ENCODE measurements at regions not wholly inside any gene's neighbourhood (a gene's known extent, or its start where the extent isn't known, plus 50 kb on each side); places are given as distances from the start of the nearest gene placed in this dataset.

DNA sequence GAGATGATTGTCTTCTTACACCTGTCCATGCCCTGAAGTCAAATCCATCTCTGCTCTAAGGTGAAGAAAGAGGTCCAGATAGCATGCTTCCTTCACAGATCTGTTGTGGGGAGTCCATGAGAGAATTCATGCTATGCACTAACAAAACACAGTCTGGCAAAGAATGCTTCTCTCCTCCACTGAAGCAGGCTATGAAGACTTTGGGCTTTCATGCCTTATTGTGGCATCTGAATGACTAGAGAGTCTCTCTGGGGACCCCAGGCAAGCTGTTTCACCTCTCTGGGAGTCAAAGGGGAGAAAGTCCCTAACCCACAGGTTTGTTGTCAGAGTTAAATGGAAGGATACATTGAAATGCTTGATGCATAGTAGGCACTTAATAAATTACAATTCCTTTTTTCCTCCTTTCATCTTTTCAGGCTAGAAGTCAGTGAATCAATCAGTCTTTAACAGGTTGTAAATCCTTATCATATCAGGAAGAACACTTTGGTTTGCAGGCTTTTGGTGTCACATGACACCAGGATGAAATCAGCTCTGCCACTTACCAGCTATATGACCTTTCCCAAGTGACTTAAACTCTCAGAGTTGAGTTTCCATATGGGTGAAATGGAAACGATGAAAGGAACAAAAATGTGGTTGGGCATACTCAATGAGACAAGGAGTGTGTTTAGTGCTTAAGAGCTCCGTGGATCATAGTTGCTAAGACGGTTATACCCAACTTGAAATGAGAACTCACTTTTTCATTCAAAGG is 200.1 kb upstream of the DAB1 start:
- H3K9ac ChIP-seq (ENCODE audit: low read depth in 1 of 2, low read length in 2 of 2), result no peak overlapping the region
- H3K27ac ChIP-seq (ENCODE audit: low read depth in 1 of 2, low read length in 2 of 2), result no peak overlapping the region
- WGBS, result 74% methylated on average over 3 of the region's 3 CpGs
- H3K27me3 ChIP-seq (ENCODE audit: control insufficient read depth in 4 of 4, insufficient read depth in 4 of 4, low read length in 3 of 4), result no peaks in the 10 kb centered on the region
- H3K36me3 ChIP-seq (ENCODE audit: control insufficient read depth in 4 of 4, insufficient read depth in 3 of 4, low read depth in 1 of 4, low read length in 3 of 4), result no peaks in the 10 kb centered on the region
- DNase-seq (ENCODE audit: low spot score), result no peak
- H3K9me3 ChIP-seq (ENCODE audit: control insufficient read depth in 4 of 4, low read length in 3 of 4), result no peaks in the 10 kb centered on the region
- TF ChIP-seq EGR1 (IDR thresholded peaks at IDR 0.05; ENCODE audit: low read depth in 2 of 2) (no peak), FOXA2 (IDR thresholded peaks at IDR 0.05) (no peak), GABPA (IDR thresholded peaks at IDR 0.05 in 1 of 2, conservative IDR thresholded peaks at IDR 0.05 in 1 of 2) (no peak), RXRA (IDR thresholded peaks at IDR 0.05) (no peak), RAD21 (IDR thresholded peaks at IDR 0.05) (no peak), HNF4G (IDR thresholded peaks at IDR 0.05) (no peak), JUND (IDR thresholded peaks at IDR 0.05) (no peak), YY1 (IDR thresholded peaks at IDR 0.05) (no peak), HNF4A (conservative IDR thresholded peaks at IDR 0.05) (no peak), NR2F2 (IDR thresholded peaks at IDR 0.05) (no peak), SP1 (IDR thresholded peaks at IDR 0.05) (no peak), TAF1 (conservative IDR thresholded peaks at IDR 0.05) (no peak), FOXA1 (IDR thresholded peaks at IDR 0.05) (no peak)
- TF ChIP-seq, protein P1, sequence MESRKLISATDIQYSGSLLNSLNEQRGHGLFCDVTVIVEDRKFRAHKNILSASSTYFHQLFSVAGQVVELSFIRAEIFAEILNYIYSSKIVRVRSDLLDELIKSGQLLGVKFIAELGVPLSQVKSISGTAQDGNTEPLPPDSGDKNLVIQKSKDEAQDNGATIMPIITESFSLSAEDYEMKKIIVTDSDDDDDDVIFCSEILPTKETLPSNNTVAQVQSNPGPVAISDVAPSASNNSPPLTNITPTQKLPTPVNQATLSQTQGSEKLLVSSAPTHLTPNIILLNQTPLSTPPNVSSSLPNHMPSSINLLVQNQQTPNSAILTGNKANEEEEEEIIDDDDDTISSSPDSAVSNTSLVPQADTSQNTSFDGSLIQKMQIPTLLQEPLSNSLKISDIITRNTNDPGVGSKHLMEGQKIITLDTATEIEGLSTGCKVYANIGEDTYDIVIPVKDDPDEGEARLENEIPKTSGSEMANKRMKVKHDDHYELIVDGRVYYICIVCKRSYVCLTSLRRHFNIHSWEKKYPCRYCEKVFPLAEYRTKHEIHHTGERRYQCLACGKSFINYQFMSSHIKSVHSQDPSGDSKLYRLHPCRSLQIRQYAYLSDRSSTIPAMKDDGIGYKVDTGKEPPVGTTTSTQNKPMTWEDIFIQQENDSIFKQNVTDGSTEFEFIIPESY (IDR thresholded peaks at IDR 0.05), result no peak
- TF ChIP-seq, protein P2, sequence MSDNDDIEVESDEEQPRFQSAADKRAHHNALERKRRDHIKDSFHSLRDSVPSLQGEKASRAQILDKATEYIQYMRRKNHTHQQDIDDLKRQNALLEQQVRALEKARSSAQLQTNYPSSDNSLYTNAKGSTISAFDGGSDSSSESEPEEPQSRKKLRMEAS (IDR thresholded peaks at IDR 0.05), result no peak
- TF ChIP-seq, protein P3, sequence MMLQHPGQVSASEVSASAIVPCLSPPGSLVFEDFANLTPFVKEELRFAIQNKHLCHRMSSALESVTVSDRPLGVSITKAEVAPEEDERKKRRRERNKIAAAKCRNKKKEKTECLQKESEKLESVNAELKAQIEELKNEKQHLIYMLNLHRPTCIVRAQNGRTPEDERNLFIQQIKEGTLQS (IDR thresholded peaks at IDR 0.05), result no peak
- TF ChIP-seq, protein P4, sequence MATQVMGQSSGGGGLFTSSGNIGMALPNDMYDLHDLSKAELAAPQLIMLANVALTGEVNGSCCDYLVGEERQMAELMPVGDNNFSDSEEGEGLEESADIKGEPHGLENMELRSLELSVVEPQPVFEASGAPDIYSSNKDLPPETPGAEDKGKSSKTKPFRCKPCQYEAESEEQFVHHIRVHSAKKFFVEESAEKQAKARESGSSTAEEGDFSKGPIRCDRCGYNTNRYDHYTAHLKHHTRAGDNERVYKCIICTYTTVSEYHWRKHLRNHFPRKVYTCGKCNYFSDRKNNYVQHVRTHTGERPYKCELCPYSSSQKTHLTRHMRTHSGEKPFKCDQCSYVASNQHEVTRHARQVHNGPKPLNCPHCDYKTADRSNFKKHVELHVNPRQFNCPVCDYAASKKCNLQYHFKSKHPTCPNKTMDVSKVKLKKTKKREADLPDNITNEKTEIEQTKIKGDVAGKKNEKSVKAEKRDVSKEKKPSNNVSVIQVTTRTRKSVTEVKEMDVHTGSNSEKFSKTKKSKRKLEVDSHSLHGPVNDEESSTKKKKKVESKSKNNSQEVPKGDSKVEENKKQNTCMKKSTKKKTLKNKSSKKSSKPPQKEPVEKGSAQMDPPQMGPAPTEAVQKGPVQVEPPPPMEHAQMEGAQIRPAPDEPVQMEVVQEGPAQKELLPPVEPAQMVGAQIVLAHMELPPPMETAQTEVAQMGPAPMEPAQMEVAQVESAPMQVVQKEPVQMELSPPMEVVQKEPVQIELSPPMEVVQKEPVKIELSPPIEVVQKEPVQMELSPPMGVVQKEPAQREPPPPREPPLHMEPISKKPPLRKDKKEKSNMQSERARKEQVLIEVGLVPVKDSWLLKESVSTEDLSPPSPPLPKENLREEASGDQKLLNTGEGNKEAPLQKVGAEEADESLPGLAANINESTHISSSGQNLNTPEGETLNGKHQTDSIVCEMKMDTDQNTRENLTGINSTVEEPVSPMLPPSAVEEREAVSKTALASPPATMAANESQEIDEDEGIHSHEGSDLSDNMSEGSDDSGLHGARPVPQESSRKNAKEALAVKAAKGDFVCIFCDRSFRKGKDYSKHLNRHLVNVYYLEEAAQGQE (IDR thresholded peaks at IDR 0.05), result no peak
- TF ChIP-seq, protein P5, sequence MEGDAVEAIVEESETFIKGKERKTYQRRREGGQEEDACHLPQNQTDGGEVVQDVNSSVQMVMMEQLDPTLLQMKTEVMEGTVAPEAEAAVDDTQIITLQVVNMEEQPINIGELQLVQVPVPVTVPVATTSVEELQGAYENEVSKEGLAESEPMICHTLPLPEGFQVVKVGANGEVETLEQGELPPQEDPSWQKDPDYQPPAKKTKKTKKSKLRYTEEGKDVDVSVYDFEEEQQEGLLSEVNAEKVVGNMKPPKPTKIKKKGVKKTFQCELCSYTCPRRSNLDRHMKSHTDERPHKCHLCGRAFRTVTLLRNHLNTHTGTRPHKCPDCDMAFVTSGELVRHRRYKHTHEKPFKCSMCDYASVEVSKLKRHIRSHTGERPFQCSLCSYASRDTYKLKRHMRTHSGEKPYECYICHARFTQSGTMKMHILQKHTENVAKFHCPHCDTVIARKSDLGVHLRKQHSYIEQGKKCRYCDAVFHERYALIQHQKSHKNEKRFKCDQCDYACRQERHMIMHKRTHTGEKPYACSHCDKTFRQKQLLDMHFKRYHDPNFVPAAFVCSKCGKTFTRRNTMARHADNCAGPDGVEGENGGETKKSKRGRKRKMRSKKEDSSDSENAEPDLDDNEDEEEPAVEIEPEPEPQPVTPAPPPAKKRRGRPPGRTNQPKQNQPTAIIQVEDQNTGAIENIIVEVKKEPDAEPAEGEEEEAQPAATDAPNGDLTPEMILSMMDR (IDR thresholded peaks at IDR 0.05; ENCODE audit: low read depth, low read length, missing input control), result no peak
- H3K4me3 ChIP-seq (ENCODE audit: low read depth in 1 of 3, low read length in 3 of 3), result no peak overlapping the region
- no peaks in the 10 kb centered on the region for H3K4me1 ChIP-seq (ENCODE audit: control insufficient read depth in 4 of 4, insufficient read depth in 4 of 4, low read length in 3 of 4)

All from liver (tissue), 8 donors.